ENCODE measurements at regions not wholly inside any gene's neighbourhood (a gene's known extent, or its start where the extent isn't known, plus 50 kb on each side); places are given as distances from the start of the nearest gene placed in this dataset.

DNA sequence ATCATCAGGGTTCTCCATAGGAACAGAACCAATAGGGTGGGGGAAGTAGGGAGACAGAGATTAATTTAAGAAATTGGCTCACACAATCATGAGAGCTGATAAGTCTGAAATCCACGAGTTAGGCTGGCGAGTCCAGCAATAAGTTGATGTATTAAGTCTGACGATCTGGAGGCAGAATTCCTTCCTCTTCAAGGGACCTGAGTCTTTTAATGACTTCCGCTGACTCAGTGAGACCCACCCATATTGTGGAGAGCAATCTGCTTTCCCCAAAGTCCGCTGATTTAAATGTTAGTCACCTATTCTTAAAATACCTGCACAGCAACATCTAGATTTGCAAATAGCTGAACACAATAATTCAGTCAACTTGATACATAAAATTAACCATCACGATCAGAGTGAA lies 97.8 kb downstream of the SPTSSA start:
- no peaks in the 10 kb centered on the region for H3K9me3 ChIP-seq (ENCODE audit: low read length)
- H3K4me3 ChIP-seq (ENCODE audit: low read length) = no peak overlapping the region
- no peaks in the 10 kb centered on the region for H3K9me2 ChIP-seq (ENCODE audit: insufficient read depth, low read length)
- TF ChIP-seq, protein P1, sequence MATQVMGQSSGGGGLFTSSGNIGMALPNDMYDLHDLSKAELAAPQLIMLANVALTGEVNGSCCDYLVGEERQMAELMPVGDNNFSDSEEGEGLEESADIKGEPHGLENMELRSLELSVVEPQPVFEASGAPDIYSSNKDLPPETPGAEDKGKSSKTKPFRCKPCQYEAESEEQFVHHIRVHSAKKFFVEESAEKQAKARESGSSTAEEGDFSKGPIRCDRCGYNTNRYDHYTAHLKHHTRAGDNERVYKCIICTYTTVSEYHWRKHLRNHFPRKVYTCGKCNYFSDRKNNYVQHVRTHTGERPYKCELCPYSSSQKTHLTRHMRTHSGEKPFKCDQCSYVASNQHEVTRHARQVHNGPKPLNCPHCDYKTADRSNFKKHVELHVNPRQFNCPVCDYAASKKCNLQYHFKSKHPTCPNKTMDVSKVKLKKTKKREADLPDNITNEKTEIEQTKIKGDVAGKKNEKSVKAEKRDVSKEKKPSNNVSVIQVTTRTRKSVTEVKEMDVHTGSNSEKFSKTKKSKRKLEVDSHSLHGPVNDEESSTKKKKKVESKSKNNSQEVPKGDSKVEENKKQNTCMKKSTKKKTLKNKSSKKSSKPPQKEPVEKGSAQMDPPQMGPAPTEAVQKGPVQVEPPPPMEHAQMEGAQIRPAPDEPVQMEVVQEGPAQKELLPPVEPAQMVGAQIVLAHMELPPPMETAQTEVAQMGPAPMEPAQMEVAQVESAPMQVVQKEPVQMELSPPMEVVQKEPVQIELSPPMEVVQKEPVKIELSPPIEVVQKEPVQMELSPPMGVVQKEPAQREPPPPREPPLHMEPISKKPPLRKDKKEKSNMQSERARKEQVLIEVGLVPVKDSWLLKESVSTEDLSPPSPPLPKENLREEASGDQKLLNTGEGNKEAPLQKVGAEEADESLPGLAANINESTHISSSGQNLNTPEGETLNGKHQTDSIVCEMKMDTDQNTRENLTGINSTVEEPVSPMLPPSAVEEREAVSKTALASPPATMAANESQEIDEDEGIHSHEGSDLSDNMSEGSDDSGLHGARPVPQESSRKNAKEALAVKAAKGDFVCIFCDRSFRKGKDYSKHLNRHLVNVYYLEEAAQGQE (IDR thresholded peaks at IDR 0.05; ENCODE audit: borderline replicate concordance) = no peak
- no peaks in the 10 kb centered on the region for H3F3A ChIP-seq (ENCODE audit: insufficient read depth, low read length, poor library complexity, severe bottlenecking)
- H3K79me2 ChIP-seq (replicated peaks; ENCODE audit: insufficient read depth, low read length) = no peaks in the 10 kb centered on the region
- H3K36me3 ChIP-seq (ENCODE audit: insufficient read depth, low read length) = no peaks in the 10 kb centered on the region
- no peak overlapping the region for H3K9ac ChIP-seq (ENCODE audit: low read length)
- H3K4me2 ChIP-seq (ENCODE audit: low read length) = no peak overlapping the region
- H4K20me1 ChIP-seq (ENCODE audit: insufficient read depth) = no peaks in the 10 kb centered on the region
- H3K27me3 ChIP-seq (ENCODE audit: insufficient read depth, low read depth, low read length) = no peaks in the 10 kb centered on the region
- H2AFZ ChIP-seq (ENCODE audit: low read depth, low read length) = no peak overlapping the region
- no peak overlapping the region for H3K27ac ChIP-seq (ENCODE audit: low read length)

DNA sequence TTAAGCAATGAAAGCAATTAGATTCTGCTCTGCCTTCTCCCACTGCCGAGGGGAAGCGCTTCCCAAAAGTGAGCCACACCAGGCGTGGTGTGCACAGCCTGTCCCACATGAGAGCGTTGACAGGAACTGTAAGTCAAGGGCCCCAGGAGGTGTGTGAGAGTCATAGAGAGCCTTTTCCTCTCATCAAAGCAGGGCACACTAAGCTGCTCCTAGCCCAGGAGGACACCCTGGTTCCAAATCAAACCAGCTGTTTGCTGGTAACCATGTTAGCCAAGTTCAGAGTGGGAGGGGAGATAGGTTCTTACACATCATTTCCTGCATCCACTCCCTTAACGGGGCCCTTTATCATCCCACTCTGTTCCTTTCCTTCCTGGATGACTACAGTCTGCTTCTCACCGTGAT lies 98.3 kb downstream of the SPTSSA start:
- Histone ChIP-seq H2AFZ (ENCODE audit: low read depth, low read length) (no peak overlapping the region), H3K79me2 (replicated peaks; ENCODE audit: insufficient read depth, low read length) (no peaks in the 10 kb centered on the region), H3K27me3 (ENCODE audit: insufficient read depth, low read depth, low read length) (no peaks in the 10 kb centered on the region), H4K20me1 (ENCODE audit: insufficient read depth) (no peaks in the 10 kb centered on the region), H3K9me2 (ENCODE audit: insufficient read depth, low read length) (no peaks in the 10 kb centered on the region), H3F3A (ENCODE audit: insufficient read depth, low read length, poor library complexity, severe bottlenecking) (no peaks in the 10 kb centered on the region), H3K27ac (ENCODE audit: low read length) (no peak overlapping the region), H3K4me3 (ENCODE audit: low read length) (no peak overlapping the region), H3K9me3 (ENCODE audit: low read length) (no peaks in the 10 kb centered on the region), H3K9ac (ENCODE audit: low read length) (no peak overlapping the region), H3K4me2 (ENCODE audit: low read length) (no peak overlapping the region), H3K36me3 (ENCODE audit: insufficient read depth, low read length) (no peaks in the 10 kb centered on the region)
- TF ChIP-seq TAF1 (IDR thresholded peaks at IDR 0.05; ENCODE audit: low read depth) (no peak), EZH2 (IDR thresholded peaks at IDR 0.05; ENCODE audit: borderline replicate concordance, insufficient read depth, low read length, poor library complexity, severe bottlenecking) (no peak), EP300 (conservative IDR thresholded peaks at IDR 0.05; ENCODE audit: poor library complexity, severe bottlenecking) (no peak), RAD21 (conservative IDR thresholded peaks at IDR 0.05) (no peak)
- TF ChIP-seq, protein P1 (IDR thresholded peaks at IDR 0.05; ENCODE audit: borderline replicate concordance) = no peak

DNA sequence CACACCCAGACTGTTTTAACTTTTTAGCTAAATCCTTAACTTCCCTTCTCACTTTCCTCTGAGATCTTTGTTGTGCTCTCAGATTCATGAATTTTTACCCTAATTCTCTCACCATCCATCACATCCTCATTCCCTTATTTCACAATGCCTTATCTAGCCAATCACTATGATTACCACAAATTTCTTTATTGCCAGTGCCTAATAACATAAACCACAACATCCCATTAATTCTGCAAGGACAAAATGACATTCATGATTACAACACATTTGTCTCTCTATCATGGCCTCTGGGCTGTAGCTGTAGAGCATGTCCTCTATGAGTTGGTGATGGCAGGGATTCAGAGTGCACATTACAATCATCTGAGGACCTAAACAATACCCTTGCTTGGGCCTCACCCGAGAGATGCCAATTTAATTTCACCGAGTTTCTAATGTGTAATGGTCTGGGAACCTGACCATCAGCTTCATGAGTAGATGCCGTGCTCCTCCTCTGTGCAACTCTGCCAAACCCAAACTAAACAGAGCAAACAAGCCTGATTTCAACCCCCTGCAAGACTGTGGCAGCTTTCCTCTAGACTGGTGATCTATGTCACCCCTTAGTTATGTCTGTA lies 99.3 kb downstream of the SPTSSA start:
- Histone ChIP-seq H3F3A (ENCODE audit: insufficient read depth, low read length, poor library complexity, severe bottlenecking) (no peaks in the 10 kb centered on the region), H3K27me3 (ENCODE audit: insufficient read depth, low read depth, low read length) (no peaks in the 10 kb centered on the region), H3K9me3 (ENCODE audit: low read length) (no peaks in the 10 kb centered on the region), H3K36me3 (ENCODE audit: insufficient read depth, low read length) (no peaks in the 10 kb centered on the region), H3K27ac (ENCODE audit: low read length) (no peak overlapping the region), H4K20me1 (ENCODE audit: insufficient read depth) (no peaks in the 10 kb centered on the region), H3K79me2 (replicated peaks; ENCODE audit: insufficient read depth, low read length) (no peaks in the 10 kb centered on the region), H3K9ac (ENCODE audit: low read length) (no peak overlapping the region), H3K4me2 (ENCODE audit: low read length) (no peak overlapping the region), H3K9me2 (ENCODE audit: insufficient read depth, low read length) (no peaks in the 10 kb centered on the region), H3K4me3 (ENCODE audit: low read length) (no peak overlapping the region), H2AFZ (ENCODE audit: low read depth, low read length) (no peak overlapping the region)
- TF ChIP-seq, protein P2, sequence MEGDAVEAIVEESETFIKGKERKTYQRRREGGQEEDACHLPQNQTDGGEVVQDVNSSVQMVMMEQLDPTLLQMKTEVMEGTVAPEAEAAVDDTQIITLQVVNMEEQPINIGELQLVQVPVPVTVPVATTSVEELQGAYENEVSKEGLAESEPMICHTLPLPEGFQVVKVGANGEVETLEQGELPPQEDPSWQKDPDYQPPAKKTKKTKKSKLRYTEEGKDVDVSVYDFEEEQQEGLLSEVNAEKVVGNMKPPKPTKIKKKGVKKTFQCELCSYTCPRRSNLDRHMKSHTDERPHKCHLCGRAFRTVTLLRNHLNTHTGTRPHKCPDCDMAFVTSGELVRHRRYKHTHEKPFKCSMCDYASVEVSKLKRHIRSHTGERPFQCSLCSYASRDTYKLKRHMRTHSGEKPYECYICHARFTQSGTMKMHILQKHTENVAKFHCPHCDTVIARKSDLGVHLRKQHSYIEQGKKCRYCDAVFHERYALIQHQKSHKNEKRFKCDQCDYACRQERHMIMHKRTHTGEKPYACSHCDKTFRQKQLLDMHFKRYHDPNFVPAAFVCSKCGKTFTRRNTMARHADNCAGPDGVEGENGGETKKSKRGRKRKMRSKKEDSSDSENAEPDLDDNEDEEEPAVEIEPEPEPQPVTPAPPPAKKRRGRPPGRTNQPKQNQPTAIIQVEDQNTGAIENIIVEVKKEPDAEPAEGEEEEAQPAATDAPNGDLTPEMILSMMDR (IDR thresholded peaks at IDR 0.05; ENCODE audit: poor library complexity, severe bottlenecking) = no peak
- TF ChIP-seq SMC3 (conservative IDR thresholded peaks at IDR 0.05; ENCODE audit: poor library complexity) = no peak
